IMR-90 (cell line): ENCODE measurements at regions not wholly inside any gene's neighbourhood (a gene's known extent, or its start where the extent isn't known, plus 50 kb on each side); places are given as distances from the start of the nearest gene placed in this dataset.
A peak's percentile ranks its signal among the peaks of the same experiment; 100 is the strongest.

Experiments
- ATAC-seq: fragments of 200-7000 bp; cut with Tn5 transposase; 2 replicates; pipeline ENCODE4 v1.9.1; 2020; ENCODE audit warnings: low read depth, mild to moderate bottlenecking, moderate library complexity
- BruUV-seq: library from RNA; stranded (reverse); fragments of 400-500 nt; replicated peaks from 2 replicates; lab custom pipeline; 2021; lab: Mats Ljungman, UMichigan
- CTCF ChIA-PET: fragments of 300-600 bp; formaldehyde crosslinking; extraction: SDS; loops from one replicate; lab custom pipeline; 2021; ENCODE audit warnings: antibody characterized with exemption; lab: Yijun Ruan, JAX
- POLR2A ChIA-PET: fragments of 300-600 bp; sonication (Branson Sonifier 250); formaldehyde crosslinking; loops from one replicate; lab custom pipeline; 2022; ENCODE audit warnings: antibody characterized with exemption; ENCODE audit not compliant: unreplicated experiment; lab: Charles Lee
- DNase-seq: peaks from one replicate; pipeline ENCODE4 v3.0.0; 2013
- H2AFZ ChIP-seq: replicated peaks from 2 replicates; pipeline ENCODE3; 2013; ENCODE audit warnings: low read length, mild to moderate bottlenecking; ENCODE audit not compliant: poor library complexity
- H2AK5ac ChIP-seq: 2 replicates; pipeline ENCODE4 v1.6.1; 2013; ENCODE audit warnings: low read depth, low read length, inconsistent platforms
- H2AK9ac ChIP-seq: replicated peaks from 2 replicates; pipeline ENCODE3; 2013; ENCODE audit warnings: mild to moderate bottlenecking, low read depth, low read length, moderate library complexity; ENCODE audit not compliant: poor library complexity
- H2BK120ac ChIP-seq: 2 replicates; pipeline ENCODE4 v1.6.1; 2013; ENCODE audit warnings: low read depth, low read length, inconsistent platforms
- H2BK15ac ChIP-seq: 3 replicates; pipeline ENCODE4 v1.6.1; 2013; ENCODE audit warnings: low read depth, low read length, inconsistent platforms
- H2BK20ac ChIP-seq: 2 replicates; pipeline ENCODE4 v1.6.1; 2013; ENCODE audit warnings: low read depth, mild to moderate bottlenecking, inconsistent platforms, low read length, moderate library complexity
- H2BK5ac ChIP-seq: 2 replicates; pipeline ENCODE4 v1.6.1; 2013; ENCODE audit warnings: mild to moderate bottlenecking, low read depth, low read length, inconsistent platforms; ENCODE audit not compliant: poor library complexity, severe bottlenecking
- H3K14ac ChIP-seq: replicated peaks from 2 replicates; pipeline ENCODE4 v1.6.1; 2013; ENCODE audit warnings: low read depth, low read length, inconsistent platforms
- H3K18ac ChIP-seq: 2 replicates; pipeline ENCODE4 v1.6.1; 2013; ENCODE audit warnings: low read depth, low read length, control low read depth
- H3K23ac ChIP-seq: 2 replicates; pipeline ENCODE4 v1.6.1; 2013; ENCODE audit warnings: low read depth, low read length, inconsistent platforms
- H3K27ac ChIP-seq: 2 replicates; pipeline ENCODE4 v1.5.1; 2013; ENCODE audit warnings: mild to moderate bottlenecking, control low read depth, low read length; ENCODE audit not compliant: insufficient read depth
- H3K27me3 ChIP-seq: 2 replicates; pipeline ENCODE4 v1.6.1; 2013; ENCODE audit warnings: low read length; ENCODE audit not compliant: control insufficient read depth, insufficient read depth
- H3K36me3 ChIP-seq: 2 replicates; pipeline ENCODE4 v1.6.1; 2013; ENCODE audit warnings: low read length, mixed read lengths; ENCODE audit not compliant: control insufficient read depth, insufficient read depth
- H3K4ac ChIP-seq: 2 replicates; pipeline ENCODE4 v1.6.1; 2013; ENCODE audit warnings: low read depth, low read length, inconsistent platforms
- H3K4me1 ChIP-seq: 2 replicates; pipeline ENCODE4 v1.6.1; 2013; ENCODE audit warnings: low read length, mixed read lengths; ENCODE audit not compliant: control insufficient read depth, insufficient read depth
- H3K4me2 ChIP-seq: 2 replicates; pipeline ENCODE4 v1.6.1; 2013; ENCODE audit warnings: low read depth, mild to moderate bottlenecking, control low read depth, low read length, moderate library complexity
- H3K4me3 ChIP-seq: 2 replicates; pipeline ENCODE4 v1.5.1; 2013; ENCODE audit warnings: low read depth, mild to moderate bottlenecking, control low read depth, low read length, moderate library complexity; ENCODE audit not compliant: insufficient read depth
- H3K56ac ChIP-seq: 2 replicates; pipeline ENCODE4 v1.6.1; 2013; ENCODE audit warnings: low read length, inconsistent platforms; ENCODE audit not compliant: insufficient read depth; ENCODE audit errors: extremely low read depth
- H3K79me1 ChIP-seq, 2 experiments: 2 replicates each; pipeline ENCODE4 v1.6.1; 2013; ENCODE audit warnings: low read length in 2 of 2, inconsistent platforms in 1 of 2, low read depth in 1 of 2
- H3K9ac ChIP-seq: 2 replicates; pipeline ENCODE4 v1.6.1; 2013; ENCODE audit warnings: low read depth, low read length, control low read depth
- H3K9me1 ChIP-seq: 2 replicates; pipeline ENCODE4 v1.6.1; 2013; ENCODE audit warnings: low read length, inconsistent platforms; ENCODE audit not compliant: insufficient read depth
- H3K9me3 ChIP-seq: 2 replicates; pipeline ENCODE4 v1.6.1; 2013; ENCODE audit warnings: low read length; ENCODE audit not compliant: control insufficient read depth, insufficient read depth
- H4K20me1 ChIP-seq: 2 replicates; pipeline ENCODE4 v1.6.1; 2013; ENCODE audit warnings: low read length, inconsistent platforms; ENCODE audit not compliant: insufficient read depth
- H4K5ac ChIP-seq: 2 replicates; pipeline ENCODE4 v1.6.1; 2013; ENCODE audit warnings: mild to moderate bottlenecking, low read depth, low read length, control low read depth
- H4K8ac ChIP-seq, 2 experiments: 2 replicates each; pipeline ENCODE4 v1.6.1; 2013; ENCODE audit warnings: low read depth in 2 of 2, low read length in 2 of 2, control low read depth in 1 of 2, inconsistent platforms in 1 of 2
- H4K91ac ChIP-seq: 2 replicates; pipeline ENCODE4 v1.6.1; 2013; ENCODE audit warnings: low read depth, low read length, inconsistent platforms; ENCODE audit not compliant: insufficient read depth
- ELK1 ChIP-seq: fragments of 150-350 bp; IDR thresholded peaks from 2 replicates; pipeline ENCODE4 v1.6.1; 2016; ENCODE audit warnings: low read depth, mild to moderate bottlenecking, low read length, moderate library complexity, borderline replicate concordance
- FOS ChIP-seq: fragments of 150-350 bp; IDR thresholded peaks from 2 replicates; pipeline ENCODE4 v1.6.1; 2016; ENCODE audit warnings: low read depth, low read length
- MAZ ChIP-seq: IDR thresholded peaks from 2 replicates; pipeline ENCODE4 v1.6.1; 2012; ENCODE audit warnings: low read depth, mild to moderate bottlenecking, low read length, improper control_type of control experiment, moderate library complexity, borderline replicate concordance
- NFE2L2 ChIP-seq: fragments of 150-350 bp; IDR thresholded peaks from 2 replicates; pipeline ENCODE4 v1.6.1; 2016; ENCODE audit warnings: low read depth, mild to moderate bottlenecking, low read length
- USF2 ChIP-seq: fragments of 150-350 bp; IDR thresholded peaks from 2 replicates; pipeline ENCODE4 v1.6.1; 2017; ENCODE audit warnings: mild to moderate bottlenecking, antibody characterized with exemption, low read length, low read depth
- dilution Hi-C: fragments of 300-500 bp; cut with HindIII; formaldehyde crosslinking; loops from one replicate; pipeline ENCODE4 v1.14.3; 2018; ENCODE audit warnings: low sequenced_read_pairs; ENCODE audit not compliant: unreplicated experiment
- in situ Hi-C: fragments of 300-500 bp; cut with MboI; formaldehyde crosslinking; loops from 3 replicates; pipeline ENCODE4 v1.14.3; 2019; ENCODE audit warnings: low sequenced_read_pairs, inconsistent platforms, mixed read lengths
- intact Hi-C: fragments of 100-400 bp; cut with micrococcal nuclease; formaldehyde crosslinking; loops from 2 replicates; pipeline ENCODE4 v1.10.0; 2022

- Histone ChIP-seq H4K91ac (no peak overlapping the region), H3K4ac (no peak overlapping the region), H3K56ac (no peak overlapping the region), H2AK5ac (no peak overlapping the region), H3K36me3 (no peaks in the 10 kb centered on the region), H3K79me1 (no peaks in the 10 kb centered on the region), H3K4me3 (no peak overlapping the region), H4K20me1 (no peaks in the 10 kb centered on the region), H3K9ac (no peak overlapping the region), H3K9me3 (no peaks in the 10 kb centered on the region), H3K14ac (no peak overlapping the region), H2BK5ac (no peak overlapping the region), H2BK15ac (no peak overlapping the region), H3K27ac (no peak overlapping the region), H3K23ac (no peak overlapping the region), H2AFZ (no peak overlapping the region), H3K4me1 (no peaks in the 10 kb centered on the region), H2AK9ac (no peak overlapping the region), H4K5ac (no peak overlapping the region), H2BK120ac (no peak overlapping the region), H3K18ac (no peak overlapping the region), H3K27me3 (no peaks in the 10 kb centered on the region; the same call in 1 of the 2 replicates), H4K8ac (no peak overlapping the region), H2BK20ac (no peak overlapping the region), H3K9me1 (no peaks in the 10 kb centered on the region), H3K4me2 (no peak overlapping the region)
- in situ Hi-C loops = no loop called here
- no TSS peak for BruUV-seq
- DNase-seq (no peak), ATAC-seq (no peak)
- TF ChIP-seq ELK1 (no peak), USF2 (no peak), FOS (no peak), NFE2L2 (peak; percentile 74; the same call in 1 of the 2 replicates), MAZ (no peak)
- CTCF ChIA-PET = no interaction called here
- POLR2A ChIA-PET = no interaction called here
- intact Hi-C loops = no loop called here
- dilution Hi-C loops = no loop called here
Measured at GRCh38 chr3:107868449-107868848, 222.4 kb downstream of the CD47 start.
